ENCODE measurements at regions not wholly inside any gene's neighbourhood (a gene's known extent, or its start where the extent isn't known, plus 50 kb on each side); places are given as distances from the start of the nearest gene placed in this dataset.

- Histone ChIP-seq H3K27ac (ENCODE audit: low read depth in 2 of 2, low read length in 1 of 2) (no peak overlapping the region), H2AFZ (ENCODE audit: low read depth) (no peak overlapping the region), H3K4me2 (no peak overlapping the region), H3K9me3 (no peaks in the 10 kb centered on the region), H3K9ac (no peak overlapping the region), H3K27me3 (ENCODE audit: insufficient read depth) (no peaks in the 10 kb centered on the region), H3F3A (replicated peaks; ENCODE audit: insufficient read depth) (no peaks in the 10 kb centered on the region), H3K4me3 (ENCODE audit: low read depth in 2 of 2, low read length in 1 of 2) (no peak overlapping the region), H3K79me2 (ENCODE audit: insufficient read depth) (no peaks in the 10 kb centered on the region), H3K36me3 (replicated peaks in 1 of 2; ENCODE audit: control insufficient read depth in 1 of 2, insufficient read depth in 2 of 2, low read length in 1 of 2) (no peaks in the 10 kb centered on the region), H4K20me1 (ENCODE audit: insufficient read depth) (no peaks in the 10 kb centered on the region), H3K9me2 (no peaks in the 10 kb centered on the region), H3K4me1 (ENCODE audit: control insufficient read depth in 1 of 2, insufficient read depth in 2 of 2, low read depth in 1 of 2, low read length in 1 of 2) (no peaks in the 10 kb centered on the region; a peak in 1 of 4 replicates)
- no peak for DNase-seq
- ChIA-PET CTCF (no interaction called here), POLR2A (interaction anchor here (0.6 kb wide), 1 partner anchor 26 kb away, joined by 3 read pairs; no protein-coding TSS in a partner anchor)
- TF ChIP-seq JUND (IDR thresholded peaks at IDR 0.05) (no peak), TAF1 (IDR thresholded peaks at IDR 0.05; ENCODE audit: borderline replicate concordance, low read depth, low read length) (no peak), POLR2AphosphoS5 (IDR thresholded peaks at IDR 0.05; ENCODE audit: low read depth, low read length) (no peak), ZBTB33 (IDR thresholded peaks at IDR 0.05; ENCODE audit: borderline replicate concordance, low read depth) (no peak), RCOR1 (IDR thresholded peaks at IDR 0.05; ENCODE audit: low read length) (no peak)
- 20% methylated on average over 12 of the region's 14 CpGs for WGBS (ENCODE audit: low lambda C conversion rate)
Measured at GRCh38 chr6:169980826-169981450, 229.5 kb downstream of the ERMARD start.

GRCh38 chr6:169979873-169980432 is 228.5 kb downstream of the ERMARD start:
- Histone ChIP-seq H3K79me2 (ENCODE audit: insufficient read depth) (no peaks in the 10 kb centered on the region), H3K4me1 (ENCODE audit: control insufficient read depth in 1 of 2, insufficient read depth in 2 of 2, low read depth in 1 of 2, low read length in 1 of 2) (no peaks in the 10 kb centered on the region; a peak in 1 of 4 replicates), H3K9ac (no peak overlapping the region), H3F3A (replicated peaks; ENCODE audit: insufficient read depth) (no peaks in the 10 kb centered on the region), H3K9me3 (no peaks in the 10 kb centered on the region), H4K20me1 (ENCODE audit: insufficient read depth) (no peaks in the 10 kb centered on the region), H3K9me2 (no peaks in the 10 kb centered on the region), H3K4me2 (no peak overlapping the region), H3K36me3 (replicated peaks in 1 of 2; ENCODE audit: control insufficient read depth in 1 of 2, insufficient read depth in 2 of 2, low read length in 1 of 2) (no peaks in the 10 kb centered on the region), H2AFZ (ENCODE audit: low read depth) (no peak overlapping the region), H3K27me3 (ENCODE audit: insufficient read depth) (no peaks in the 10 kb centered on the region), H3K4me3 (ENCODE audit: low read depth in 2 of 2, low read length in 1 of 2) (no peak overlapping the region), H3K27ac (ENCODE audit: low read depth in 2 of 2, low read length in 1 of 2) (no peak overlapping the region)
- no peak for DNase-seq
- ChIA-PET POLR2A (no interaction called here), CTCF (no interaction called here)
- TF ChIP-seq, protein P1, sequence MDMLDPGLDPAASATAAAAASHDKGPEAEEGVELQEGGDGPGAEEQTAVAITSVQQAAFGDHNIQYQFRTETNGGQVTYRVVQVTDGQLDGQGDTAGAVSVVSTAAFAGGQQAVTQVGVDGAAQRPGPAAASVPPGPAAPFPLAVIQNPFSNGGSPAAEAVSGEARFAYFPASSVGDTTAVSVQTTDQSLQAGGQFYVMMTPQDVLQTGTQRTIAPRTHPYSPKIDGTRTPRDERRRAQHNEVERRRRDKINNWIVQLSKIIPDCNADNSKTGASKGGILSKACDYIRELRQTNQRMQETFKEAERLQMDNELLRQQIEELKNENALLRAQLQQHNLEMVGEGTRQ (IDR thresholded peaks at IDR 0.05; ENCODE audit: borderline replicate concordance, low read depth, low read length): no peak
- TF ChIP-seq NFIC (IDR thresholded peaks at IDR 0.05; ENCODE audit: borderline replicate concordance) (no peak), TCF12 (IDR thresholded peaks at IDR 0.05) (no peak), EZH2phosphoT487 (IDR thresholded peaks at IDR 0.05; ENCODE audit: borderline replicate concordance, low read depth) (no peak), REST (IDR thresholded peaks at IDR 0.05; ENCODE audit: low read depth, low read length) (no peak), CTCF (IDR thresholded peaks at IDR 0.05) (no peak), YY1 (IDR thresholded peaks at IDR 0.05; ENCODE audit: low read depth) (no peak), RAD21 (IDR thresholded peaks at IDR 0.05; ENCODE audit: low read length) (no peak), JUND (IDR thresholded peaks at IDR 0.05) (no peak), RXRA (IDR thresholded peaks at IDR 0.05; ENCODE audit: borderline replicate concordance, low read depth) (no peak), SIN3A (IDR thresholded peaks at IDR 0.05; ENCODE audit: borderline replicate concordance, low read depth, low read length) (no peak), FOSL2 (IDR thresholded peaks at IDR 0.05; ENCODE audit: borderline replicate concordance, low read depth) (no peak), RFX5 (IDR thresholded peaks at IDR 0.05; ENCODE audit: low read length) (no peak), GABPA (IDR thresholded peaks at IDR 0.05; ENCODE audit: low read depth) (no peak)
- 48% methylated on average over 13 of the region's 14 CpGs for WGBS (ENCODE audit: low lambda C conversion rate)

Data from SK-N-SH (cell line).